NCI-H187 treated with DMSO at 0.1 percent for 48 hours (cell line): ENCODE measurements at regions not wholly inside any gene's neighbourhood (a gene's known extent, or its start where the extent isn't known, plus 50 kb on each side); places are given as distances from the start of the nearest gene placed in this dataset.
"Not testable (repeated sequence)": the region's sequence is repeated elsewhere in the genome, so short reads cannot be mapped to it uniquely, and the experiment has no call there.

Experiments
- DNase-seq: peaks from one replicate; lab custom pipeline; 2025; lab: John Stamatoyannopoulos, UW

GRCh38 chr3:30439451-30440053 is 166.8 kb upstream of the TGFBR2 start:
- DNase-seq, result no peak

GRCh38 chr3:30440147-30440604 is 166.2 kb upstream of the TGFBR2 start:
- no peak for DNase-seq

- no peak for DNase-seq
Measured at GRCh38 chr3:30440880-30441279, 165.5 kb upstream of the TGFBR2 start.

- no peak for DNase-seq
Measured at GRCh38 chr3:30443756-30444673, 162.4 kb upstream of the TGFBR2 start.

- DNase-seq, result no peak
Measured at GRCh38 chr3:30448450-30449289, 157.7 kb upstream of the TGFBR2 start.

GRCh38 chr3:30449290-30449632 is 157.1 kb upstream of the TGFBR2 start:
- no peak for DNase-seq

- DNase-seq, result no peak
Measured at GRCh38 chr3:30452446-30452845, 154.0 kb upstream of the TGFBR2 start.

- no peak for DNase-seq
Measured at GRCh38 chr3:30453360-30454039, 152.9 kb upstream of the TGFBR2 start.

- no peak for DNase-seq
Measured at GRCh38 chr3:30454636-30455035, 151.8 kb upstream of the TGFBR2 start.

- not testable (repeated sequence) for DNase-seq
Measured at GRCh38 chr3:30455112-30455511, 151.3 kb upstream of the TGFBR2 start.

- DNase-seq, result no peak
Measured at GRCh38 chr3:30455840-30456239, 150.6 kb upstream of the TGFBR2 start.

GRCh38 chr3:30456264-30456663 is 150.1 kb upstream of the TGFBR2 start:
- DNase-seq, result no peak

GRCh38 chr3:30457081-30457480 is 149.3 kb upstream of the TGFBR2 start:
- DNase-seq, result no peak

GRCh38 chr3:30457726-30458125 is 148.7 kb upstream of the TGFBR2 start:
- DNase-seq, result no peak

- no peak for DNase-seq
Measured at GRCh38 chr3:30458376-30459171, 147.8 kb upstream of the TGFBR2 start.

- no peak for DNase-seq
Measured at GRCh38 chr3:30461311-30461710, 145.1 kb upstream of the TGFBR2 start.

- no peak for DNase-seq
Measured at GRCh38 chr3:30462721-30463470, 143.5 kb upstream of the TGFBR2 start.

GRCh38 chr3:30464381-30464780 is 142.0 kb upstream of the TGFBR2 start:
- no peak for DNase-seq

- no peak for DNase-seq
Measured at GRCh38 chr3:30465454-30465853, 140.9 kb upstream of the TGFBR2 start.

GRCh38 chr3:30467596-30468238 is 138.7 kb upstream of the TGFBR2 start:
- DNase-seq, result no peak
